A673 (cell line): ENCODE measurements at regions not wholly inside any gene's neighbourhood (a gene's known extent, or its start where the extent isn't known, plus 50 kb on each side); places are given as distances from the start of the nearest gene placed in this dataset.

Experiments used
- BruUV-seq: library from RNA; stranded (reverse); fragments of 400-500 nt; replicated peaks from 2 replicates; lab custom pipeline; 2021; lab: Mats Ljungman, UMichigan
- CTCF ChIA-PET: fragments of 300-600 bp; sonication (Branson Sonifier 250); formaldehyde crosslinking; loops from one replicate; lab custom pipeline; 2022; ENCODE audit warnings: antibody characterized with exemption; lab: Charles Lee
- POLR2A ChIA-PET: fragments of 300-600 bp; sonication (Branson Sonifier 250); formaldehyde crosslinking; loops from one replicate; lab custom pipeline; 2022; ENCODE audit warnings: antibody characterized with exemption; ENCODE audit not compliant: low non-redundant PET; lab: Charles Lee
- DNase-seq: peaks from one replicate; pipeline ENCODE4 v3.0.0-alpha.2; 2015; ENCODE audit warnings: low spot score
- H3K27ac ChIP-seq: fragments of 200-600 bp; sonication (generic); 2 replicates; pipeline ENCODE4 v1.5.1; 2016; ENCODE audit warnings: mixed run types, low read depth, mild to moderate bottlenecking, mixed read lengths, antibody characterized with exemption, low read length; ENCODE audit not compliant: poor library complexity, severe bottlenecking
- H3K27me3 ChIP-seq: fragments of 200-600 bp; sonication (generic); replicated peaks from 2 replicates; pipeline ENCODE4 v1.6.1; 2017; ENCODE audit warnings: mixed run types, low read depth, mild to moderate bottlenecking, mixed read lengths, antibody characterized with exemption, low read length; ENCODE audit not compliant: insufficient read depth, poor library complexity
- H3K36me3 ChIP-seq: fragments of 200-600 bp; sonication (generic); 2 replicates; pipeline ENCODE4 v1.6.1; 2016; ENCODE audit warnings: mixed run types, mild to moderate bottlenecking, mixed read lengths, antibody characterized with exemption, low read length; ENCODE audit not compliant: insufficient read depth, poor library complexity, severe bottlenecking
- H3K4me1 ChIP-seq: fragments of 200-600 bp; sonication (generic); 2 replicates; pipeline ENCODE4 v1.6.1; 2017; ENCODE audit warnings: mixed run types, mild to moderate bottlenecking, mixed read lengths, antibody characterized with exemption, low read length; ENCODE audit not compliant: insufficient read depth, poor library complexity, severe bottlenecking
- H3K4me3 ChIP-seq: fragments of 200-600 bp; sonication (generic); 2 replicates; pipeline ENCODE4 v1.5.1; 2016; ENCODE audit warnings: low read depth, mixed run types, mild to moderate bottlenecking, mixed read lengths, low read length; ENCODE audit not compliant: poor library complexity, severe bottlenecking
- H3K9me3 ChIP-seq: fragments of 200-600 bp; sonication (generic); 2 replicates; pipeline ENCODE4 v1.6.1; 2016; ENCODE audit warnings: mixed run types, low read depth, mild to moderate bottlenecking, mixed read lengths, antibody characterized with exemption, low read length; ENCODE audit not compliant: poor library complexity, severe bottlenecking
- EZH2 ChIP-seq: fragments of 200-600 bp; sonication (generic); IDR thresholded peaks from 2 replicates; pipeline ENCODE4 v1.6.1; 2017; ENCODE audit warnings: borderline replicate concordance, low read depth, mild to moderate bottlenecking, mixed read lengths, antibody characterized with exemption, low read length; ENCODE audit not compliant: poor library complexity, severe bottlenecking
- intact Hi-C: fragments of 100-400 bp; cut with micrococcal nuclease; formaldehyde crosslinking; loops from one replicate; pipeline ENCODE4 v1.10.0; 2022; ENCODE audit not compliant: unreplicated experiment
- TF ChIP-seq, protein P1 (sequence below): fragments of 300-800, 200-600 bp; sonication (generic); conservative IDR thresholded peaks from 2 replicates; pipeline ENCODE4 v1.5.1; 2017; ENCODE audit warnings: low read depth, mild to moderate bottlenecking, antibody characterized with exemption, low read length, moderate library complexity, mixed read lengths

DNA sequence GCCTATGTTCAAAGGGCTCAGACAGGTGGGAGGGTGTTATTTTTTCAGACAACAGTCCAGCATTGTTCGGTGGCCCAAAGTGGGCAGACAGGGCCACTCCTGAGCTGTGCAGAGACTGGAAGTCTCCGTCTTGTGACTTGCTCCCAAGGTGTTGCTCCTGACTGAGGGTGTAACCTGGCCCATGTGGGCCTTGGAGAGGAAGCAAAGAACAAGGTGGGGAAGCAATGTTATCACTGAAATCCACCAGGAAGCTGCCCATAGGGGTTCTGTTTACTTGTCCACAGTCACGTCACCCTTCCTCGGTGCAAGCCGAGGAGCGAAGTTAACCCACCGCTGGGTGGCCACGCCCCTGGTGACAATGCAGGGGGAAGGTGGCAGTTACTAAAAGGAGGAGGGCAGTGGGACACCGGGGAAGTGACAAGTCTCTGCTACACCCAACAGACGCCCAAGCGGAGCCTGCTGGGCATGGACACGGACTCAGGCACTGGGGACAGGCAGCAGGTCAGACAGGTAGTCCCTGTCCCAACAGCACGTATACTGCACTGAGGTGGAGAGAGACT lies 311.6 kb upstream of the MKI67 start:
- H3K4me3 ChIP-seq: no peak overlapping the region
- no TSS peak for BruUV-seq
- H3K9me3 ChIP-seq: no peaks in the 10 kb centered on the region
- peaks cover 21% of the 10 kb centered on the region for H3K27me3 ChIP-seq
- H3K4me1 ChIP-seq: no peaks in the 10 kb centered on the region
- no peak overlapping the region for H3K27ac ChIP-seq
- ChIA-PET CTCF (no interaction called here), POLR2A (no interaction called here)
- intact Hi-C loops: no loop called here
- no peak for DNase-seq
- no peak for TF ChIP-seq EZH2
- TF ChIP-seq, protein P1, sequence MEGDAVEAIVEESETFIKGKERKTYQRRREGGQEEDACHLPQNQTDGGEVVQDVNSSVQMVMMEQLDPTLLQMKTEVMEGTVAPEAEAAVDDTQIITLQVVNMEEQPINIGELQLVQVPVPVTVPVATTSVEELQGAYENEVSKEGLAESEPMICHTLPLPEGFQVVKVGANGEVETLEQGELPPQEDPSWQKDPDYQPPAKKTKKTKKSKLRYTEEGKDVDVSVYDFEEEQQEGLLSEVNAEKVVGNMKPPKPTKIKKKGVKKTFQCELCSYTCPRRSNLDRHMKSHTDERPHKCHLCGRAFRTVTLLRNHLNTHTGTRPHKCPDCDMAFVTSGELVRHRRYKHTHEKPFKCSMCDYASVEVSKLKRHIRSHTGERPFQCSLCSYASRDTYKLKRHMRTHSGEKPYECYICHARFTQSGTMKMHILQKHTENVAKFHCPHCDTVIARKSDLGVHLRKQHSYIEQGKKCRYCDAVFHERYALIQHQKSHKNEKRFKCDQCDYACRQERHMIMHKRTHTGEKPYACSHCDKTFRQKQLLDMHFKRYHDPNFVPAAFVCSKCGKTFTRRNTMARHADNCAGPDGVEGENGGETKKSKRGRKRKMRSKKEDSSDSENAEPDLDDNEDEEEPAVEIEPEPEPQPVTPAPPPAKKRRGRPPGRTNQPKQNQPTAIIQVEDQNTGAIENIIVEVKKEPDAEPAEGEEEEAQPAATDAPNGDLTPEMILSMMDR: no peak
- no peaks in the 10 kb centered on the region for H3K36me3 ChIP-seq

DNA sequence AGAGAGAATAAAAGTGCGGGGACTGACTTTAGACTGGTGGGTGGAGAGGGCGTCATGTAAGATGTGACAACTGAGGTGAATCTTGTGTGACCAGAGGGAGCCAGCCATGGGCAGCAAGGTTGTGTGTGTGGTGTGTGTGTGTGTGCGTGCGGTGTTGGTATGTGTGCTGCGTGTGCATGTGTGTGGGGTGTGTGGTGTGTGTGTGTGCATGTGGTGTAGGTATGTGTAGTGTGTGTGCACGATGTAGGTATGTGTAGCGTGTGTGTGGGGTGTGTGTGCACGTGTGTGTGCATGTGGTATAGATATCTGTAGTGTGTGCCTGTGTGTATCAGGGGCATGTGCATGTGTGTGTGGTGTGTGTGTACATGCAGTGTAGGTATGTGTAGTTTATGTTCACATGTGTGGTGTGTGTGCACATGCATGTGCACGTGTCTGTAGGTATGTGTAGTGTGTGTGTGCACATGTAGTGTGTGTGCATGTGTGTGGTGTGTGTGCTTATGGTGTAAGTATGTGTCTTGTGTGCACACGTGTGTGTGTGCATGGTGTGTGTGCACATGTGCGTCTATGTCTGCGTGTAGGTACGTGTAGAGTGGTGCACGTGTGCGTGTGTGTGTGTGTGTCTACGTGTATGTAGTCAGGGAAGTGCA lies 312.3 kb upstream of the MKI67 start:
- ChIA-PET CTCF (no interaction called here), POLR2A (no interaction called here)
- intact Hi-C loops: no loop called here
- DNase-seq: no peak
- Histone ChIP-seq H3K4me3 (no peak overlapping the region), H3K9me3 (no peaks in the 10 kb centered on the region), H3K4me1 (no peaks in the 10 kb centered on the region), H3K36me3 (no peaks in the 10 kb centered on the region), H3K27me3 (peaks cover 21% of the 10 kb centered on the region), H3K27ac (no peak overlapping the region)
- TF ChIP-seq EZH2: no peak
- no TSS peak for BruUV-seq

GRCh38 chr10:128440513-128441160 lies 314.4 kb upstream of the MKI67 start:
- no peak overlapping the region for H3K4me3 ChIP-seq
- CTCF ChIA-PET: no interaction called here
- H3K27me3 ChIP-seq: peaks cover 6% of the 10 kb centered on the region
- DNase-seq: no peak
- no peak overlapping the region for H3K27ac ChIP-seq
- POLR2A ChIA-PET: no interaction called here
- H3K36me3 ChIP-seq: no peaks in the 10 kb centered on the region
- H3K9me3 ChIP-seq: no peaks in the 10 kb centered on the region
- no peaks in the 10 kb centered on the region for H3K4me1 ChIP-seq
- BruUV-seq: no TSS peak
- intact Hi-C loops: no loop called here
- no peak for TF ChIP-seq EZH2
- TF ChIP-seq, protein P1: no peak
